ENCODE measurements at regions not wholly inside any gene's neighbourhood (a gene's known extent, or its start where the extent isn't known, plus 50 kb on each side); places are given as distances from the start of the nearest gene placed in this dataset.
"Not testable (repeated sequence)": the region's sequence is repeated elsewhere in the genome, so short reads cannot be mapped to it uniquely, and the experiment has no call there.

DNA sequence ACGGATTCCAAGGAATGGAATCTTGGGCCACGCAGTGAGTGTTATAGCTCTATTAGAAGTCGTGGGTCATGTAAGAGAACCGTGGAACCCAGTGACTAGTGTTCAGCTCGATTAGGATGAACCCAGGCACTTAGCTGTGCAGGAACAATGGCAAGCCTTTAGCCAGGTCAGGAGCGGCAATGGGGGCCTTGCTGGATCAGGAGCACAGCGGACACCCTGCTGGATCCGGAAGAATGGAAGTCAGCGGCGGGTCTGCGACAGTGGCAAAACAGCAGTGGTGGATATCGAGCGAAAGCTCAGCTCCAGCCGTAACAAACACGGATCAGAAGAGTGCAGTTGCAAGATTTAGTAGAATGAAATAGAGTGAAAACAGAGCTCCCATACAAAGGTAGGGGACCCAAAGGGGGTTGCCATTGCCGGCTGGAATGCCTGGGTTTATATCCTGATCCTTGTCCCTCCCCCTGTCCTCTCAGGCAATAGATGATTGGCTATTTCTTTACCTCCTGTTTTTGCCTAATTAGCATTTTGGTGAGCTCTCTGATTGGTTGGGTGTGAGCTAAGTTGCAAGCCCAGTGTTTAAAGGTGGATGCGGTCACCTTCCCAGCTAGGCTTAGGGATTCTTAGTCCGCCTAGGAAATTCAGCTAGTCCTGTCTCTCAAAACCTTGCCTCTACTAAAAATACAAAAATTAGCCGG is 618.3 kb upstream of the CBLB start:
- not testable (repeated sequence) for DNase-seq

- no peak for DNase-seq
Observed at GRCh38 chr3:106488331-106488730, 619.5 kb upstream of the CBLB start.

DNA sequence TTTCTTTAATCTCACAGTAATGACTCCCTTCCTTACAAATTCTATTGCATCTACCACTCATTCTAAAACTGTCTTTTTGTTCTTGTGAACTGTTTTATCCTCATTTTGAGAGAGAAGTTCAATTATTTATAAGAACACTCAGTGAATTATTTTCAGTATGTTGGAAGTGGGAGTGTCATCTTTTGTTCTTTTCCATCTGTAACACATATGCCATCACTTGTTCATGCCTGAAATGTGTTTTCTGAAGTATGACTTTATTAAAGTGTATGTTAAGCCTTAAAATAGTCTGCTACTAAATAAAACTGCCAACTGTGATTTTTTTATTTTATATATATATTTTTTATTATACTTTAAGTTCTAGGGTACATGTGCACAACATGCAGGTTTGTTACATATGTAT is 623.0 kb upstream of the CBLB start:
- no peak for DNase-seq

DNA sequence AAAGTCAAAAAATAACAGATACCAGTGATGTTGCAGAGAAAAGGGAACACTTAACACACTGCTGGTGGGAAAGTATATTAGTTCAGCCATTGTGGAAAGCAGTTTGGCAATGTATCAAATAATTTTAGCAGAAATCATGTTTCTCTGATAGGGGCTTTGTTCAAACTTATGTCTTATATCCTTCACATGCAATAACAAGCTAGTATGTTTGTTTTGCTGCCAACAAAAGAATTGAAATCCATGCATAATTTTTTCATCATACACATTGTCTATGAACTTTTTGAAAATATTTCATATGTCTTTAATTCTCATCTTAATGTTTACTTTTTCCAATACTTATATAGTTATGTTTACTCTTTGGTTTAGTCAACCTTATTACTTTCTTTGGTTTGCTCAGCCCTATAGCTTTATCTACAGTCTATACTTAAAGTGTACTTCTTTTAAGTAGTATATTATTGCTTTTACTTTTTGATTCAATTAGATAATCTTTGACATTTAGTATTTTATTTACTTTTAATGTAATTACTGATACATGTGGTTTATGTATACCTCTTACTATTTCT is 639.6 kb upstream of the CBLB start:
- no peak for DNase-seq

DNA sequence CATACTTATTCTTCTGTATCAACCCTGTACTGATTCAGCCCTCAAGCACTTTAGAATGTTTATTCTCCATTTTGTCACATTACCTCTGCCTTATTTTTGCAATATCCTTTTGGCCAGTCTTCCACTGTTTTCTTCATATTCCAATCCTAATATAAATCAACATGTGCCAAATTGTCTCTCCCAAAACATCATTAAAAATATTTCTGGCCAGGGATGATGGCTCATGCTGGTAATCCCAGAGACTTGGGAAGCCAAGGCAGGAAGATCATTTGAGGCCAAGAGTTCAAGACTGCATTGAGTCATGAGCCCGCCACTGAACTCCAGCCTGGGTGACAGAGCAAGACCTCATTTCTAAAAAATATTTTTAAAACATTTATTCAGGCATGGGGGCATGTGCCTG is 641.4 kb upstream of the CBLB start:
- no peak for DNase-seq

DNA sequence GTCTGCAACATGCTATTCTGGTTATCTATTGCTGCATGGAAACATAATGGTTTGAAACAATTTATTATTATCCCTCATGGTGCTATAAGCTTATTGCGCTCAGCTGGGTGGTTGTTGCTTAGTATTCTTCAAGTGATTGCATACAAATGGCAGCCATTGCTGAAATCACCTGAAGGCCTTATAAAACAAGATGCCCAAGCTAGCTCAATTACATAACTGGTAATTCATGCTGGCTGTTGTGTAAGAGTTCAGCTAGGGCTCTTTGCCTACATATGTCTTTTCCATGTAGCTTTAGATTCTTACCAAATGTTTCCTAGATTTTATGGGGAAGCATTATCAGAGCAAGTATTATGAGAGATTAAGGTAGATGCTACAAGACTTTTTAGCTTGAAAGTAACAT is 644.0 kb upstream of the CBLB start:
- no peak for DNase-seq

GRCh38 chr3:106514431-106514830 is 645.6 kb upstream of the CBLB start:
- DNase-seq = no peak

GRCh38 chr3:106518516-106518915 is 649.7 kb upstream of the CBLB start:
- no peak for DNase-seq

DNA sequence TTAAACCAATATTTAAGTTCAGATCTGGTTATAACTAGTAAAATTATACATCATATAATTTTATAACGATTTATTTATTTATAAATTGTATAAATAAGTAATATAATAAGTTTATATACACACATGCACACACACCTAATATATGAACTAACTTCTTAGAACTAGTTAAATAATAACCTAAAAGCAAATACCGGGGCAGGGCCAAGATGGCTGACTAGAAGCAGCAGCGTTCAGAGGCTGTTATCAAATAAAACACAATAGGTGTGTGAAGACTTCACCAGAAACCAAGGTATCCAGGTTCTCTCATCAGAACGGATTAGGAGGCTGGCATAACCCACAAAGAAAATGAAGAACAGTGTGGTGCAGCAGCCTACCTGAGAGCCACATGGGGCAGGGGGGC is 653.6 kb upstream of the CBLB start:
- no peak for DNase-seq

DNA sequence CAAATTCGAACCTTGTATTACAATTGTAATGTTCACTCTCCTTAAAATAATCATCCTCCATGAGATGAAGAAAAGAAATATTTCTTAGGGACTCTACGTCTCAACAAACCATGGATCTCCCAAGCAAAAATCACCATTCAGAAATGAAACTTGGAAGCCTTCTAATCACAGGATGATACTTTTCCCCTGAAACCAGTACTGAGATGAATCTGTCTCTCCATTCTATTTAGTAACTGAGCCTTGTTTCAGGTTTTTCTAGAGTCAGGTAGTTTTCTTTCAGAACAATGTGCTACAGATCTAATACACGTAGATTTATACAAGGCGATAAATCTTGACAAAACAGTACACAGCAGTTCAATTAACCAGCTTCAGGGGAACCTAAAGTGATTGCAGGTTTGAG is 660.1 kb upstream of the CBLB start:
- no peak for DNase-seq

DNA sequence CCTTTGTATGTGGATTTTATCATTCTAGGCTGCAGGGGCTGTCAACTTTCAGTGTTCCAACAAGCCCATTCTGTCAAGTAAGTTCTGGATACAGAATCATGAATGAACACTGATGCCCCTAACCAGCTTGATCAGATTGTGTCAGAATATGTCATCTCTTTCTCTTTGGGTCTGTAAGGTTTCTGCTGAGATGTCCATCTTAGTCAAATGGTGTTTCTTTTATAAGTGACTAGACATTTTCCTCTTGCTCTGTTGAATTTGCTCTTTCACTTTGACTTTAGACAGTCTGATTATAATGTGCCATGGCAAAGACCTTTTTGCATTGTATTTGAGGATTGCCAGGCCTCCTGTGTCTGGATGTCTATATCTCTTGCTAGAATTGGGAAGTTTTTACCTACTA is 660.9 kb upstream of the CBLB start:
- DNase-seq = no peak

DNA sequence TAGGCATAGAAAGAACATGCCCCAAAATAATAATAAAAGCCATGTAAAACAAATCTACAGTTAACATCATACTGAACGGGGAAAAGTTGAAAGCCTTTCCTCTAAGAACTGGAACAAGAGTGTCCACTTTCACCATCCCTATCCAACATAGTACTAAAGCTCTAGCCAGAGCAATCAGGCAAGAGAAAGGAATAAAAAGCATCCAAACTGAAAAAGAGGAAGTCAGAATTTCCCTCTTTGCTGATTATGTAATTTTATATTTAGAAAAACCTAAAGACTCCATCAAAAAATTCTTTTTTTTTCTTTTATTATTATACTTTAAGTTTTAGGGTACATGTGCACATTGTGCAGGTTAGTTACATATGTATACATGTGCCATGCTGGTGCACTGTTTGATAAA is 661.6 kb upstream of the CBLB start:
- no peak for DNase-seq

DNA sequence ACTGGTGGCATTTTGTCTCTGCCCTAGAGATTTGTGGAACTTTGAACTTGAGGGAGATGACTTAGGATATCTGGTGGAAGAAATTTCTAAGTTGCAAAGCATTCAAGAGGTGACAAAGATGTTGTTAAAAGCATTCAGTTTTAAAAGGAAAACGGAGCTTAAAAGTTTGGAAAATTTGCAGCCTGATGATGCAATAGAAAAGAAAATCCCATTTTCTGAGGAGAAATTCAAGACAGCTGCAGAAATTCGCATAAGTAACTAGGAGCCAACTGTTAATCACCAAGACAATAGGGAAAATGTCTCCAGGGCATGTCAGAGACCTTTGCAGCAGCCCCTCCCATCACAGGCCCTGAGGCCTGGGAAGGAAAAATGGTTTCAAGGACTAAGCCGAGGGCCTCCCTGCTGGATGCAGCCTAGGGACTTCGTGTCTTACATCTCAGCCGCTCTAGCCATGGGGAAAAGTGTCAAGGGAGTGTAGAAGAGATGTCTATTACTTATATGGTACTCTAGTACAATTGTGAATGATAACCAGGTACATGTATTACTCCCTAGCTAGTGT is 663.0 kb upstream of the CBLB start:
- DNase-seq = not testable (repeated sequence)

- no peak for DNase-seq
Observed at GRCh38 chr3:106533093-106533787, 664.4 kb upstream of the CBLB start.

DNA sequence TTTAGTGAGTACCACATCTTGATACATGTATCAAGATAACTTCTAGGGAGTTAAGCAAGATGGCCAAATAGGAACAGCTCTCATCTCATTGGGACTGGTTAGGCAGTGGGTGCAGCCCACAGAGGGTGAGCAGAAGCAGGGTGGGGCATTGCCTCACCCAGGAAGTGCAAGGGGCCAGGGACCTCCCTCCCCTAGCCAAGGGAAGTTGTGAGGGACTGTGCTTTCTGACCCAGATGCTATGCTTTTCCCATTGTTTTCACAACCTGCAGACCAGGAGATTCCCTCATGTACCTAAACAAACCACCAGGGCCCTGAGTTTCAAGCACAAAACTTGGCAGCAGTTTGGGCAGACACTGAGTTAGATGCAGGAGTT is 665.0 kb upstream of the CBLB start:
- no peak for DNase-seq

GRCh38 chr3:106534206-106534605 is 665.4 kb upstream of the CBLB start:
- DNase-seq = no peak

DNA sequence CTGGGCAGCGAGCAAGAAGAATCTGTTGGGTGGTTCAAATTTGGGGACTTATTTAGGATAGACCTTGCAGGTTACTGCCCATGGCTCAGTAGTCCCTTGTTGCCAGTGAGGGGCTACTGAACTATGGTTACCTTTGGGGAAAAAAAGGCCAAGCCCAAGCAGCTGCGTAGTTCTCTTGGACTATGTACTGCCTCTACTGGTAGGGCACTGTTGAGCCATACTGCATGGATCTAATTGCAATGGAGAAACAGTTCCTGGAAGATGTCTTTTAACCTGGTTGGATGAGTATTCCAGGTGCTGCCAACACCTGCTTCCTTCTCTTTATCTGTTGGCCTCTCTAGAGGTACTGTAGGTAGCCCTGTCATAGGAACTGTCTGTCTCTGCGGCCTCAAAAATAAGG is 671.9 kb upstream of the CBLB start:
- no peak for DNase-seq

DNA sequence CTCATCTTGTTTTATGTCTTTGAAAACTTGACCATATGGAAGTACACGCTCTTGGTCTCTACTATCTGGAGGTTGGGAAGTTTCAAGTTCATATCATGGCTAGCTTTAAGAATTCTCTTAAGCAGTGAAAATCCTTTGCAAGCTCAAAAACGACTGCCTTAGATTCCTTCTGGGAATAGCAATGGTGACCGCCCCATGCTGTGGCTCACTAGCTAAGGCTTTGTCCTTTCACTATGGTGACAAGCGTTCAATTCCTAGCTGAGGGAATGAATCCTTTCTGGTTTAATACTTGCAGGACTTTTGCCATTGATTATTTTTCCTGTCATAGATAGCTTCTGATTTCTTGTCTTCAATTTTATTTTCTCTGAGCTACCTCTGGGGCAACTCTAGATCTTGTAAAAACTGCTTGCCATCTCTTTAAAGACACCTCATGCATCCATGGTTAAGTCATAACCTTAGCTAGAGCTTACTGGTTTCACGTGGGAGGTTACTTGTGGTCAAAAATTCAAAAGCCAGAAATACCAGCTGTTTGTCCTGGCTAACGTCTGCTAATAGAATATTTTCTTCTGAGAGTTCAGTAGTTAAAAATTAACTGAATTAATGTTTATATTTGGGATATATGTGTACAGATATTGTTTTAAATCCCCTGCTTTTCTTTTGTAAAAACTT is 673.4 kb upstream of the CBLB start:
- no peak for DNase-seq

DNA sequence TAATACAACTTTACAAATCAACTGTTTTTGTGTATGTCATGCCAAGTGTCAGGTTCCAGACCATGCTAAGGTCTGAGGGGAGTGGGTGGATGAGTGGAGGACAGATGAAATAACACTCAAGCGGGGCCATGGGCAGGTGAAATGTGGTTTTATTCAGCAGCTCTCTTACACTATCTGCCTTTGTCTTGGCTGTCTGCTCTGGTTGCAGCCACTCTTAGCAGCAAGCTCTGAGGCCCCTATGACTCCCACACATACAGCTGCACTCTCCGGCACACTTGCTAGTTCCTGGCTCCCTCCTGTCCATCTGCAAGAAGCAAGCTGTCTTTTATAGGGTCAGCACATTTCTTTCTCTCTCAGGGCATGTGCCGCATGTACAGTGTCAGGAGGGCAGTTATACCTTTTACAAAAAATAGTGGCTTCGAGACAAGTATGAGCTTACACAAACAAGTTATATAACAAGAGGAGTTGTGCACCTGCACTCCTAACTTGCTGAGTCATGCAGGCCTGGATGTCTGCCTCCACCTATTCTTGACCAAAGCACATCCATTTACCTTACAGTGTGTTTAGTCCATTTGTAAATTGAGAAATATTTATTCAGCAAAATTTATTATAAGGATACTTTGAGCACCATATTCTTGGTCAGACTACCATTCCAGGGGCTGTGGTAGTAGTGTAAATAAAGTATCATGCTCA is 683.7 kb upstream of the CBLB start:
- no peak for DNase-seq

DNA sequence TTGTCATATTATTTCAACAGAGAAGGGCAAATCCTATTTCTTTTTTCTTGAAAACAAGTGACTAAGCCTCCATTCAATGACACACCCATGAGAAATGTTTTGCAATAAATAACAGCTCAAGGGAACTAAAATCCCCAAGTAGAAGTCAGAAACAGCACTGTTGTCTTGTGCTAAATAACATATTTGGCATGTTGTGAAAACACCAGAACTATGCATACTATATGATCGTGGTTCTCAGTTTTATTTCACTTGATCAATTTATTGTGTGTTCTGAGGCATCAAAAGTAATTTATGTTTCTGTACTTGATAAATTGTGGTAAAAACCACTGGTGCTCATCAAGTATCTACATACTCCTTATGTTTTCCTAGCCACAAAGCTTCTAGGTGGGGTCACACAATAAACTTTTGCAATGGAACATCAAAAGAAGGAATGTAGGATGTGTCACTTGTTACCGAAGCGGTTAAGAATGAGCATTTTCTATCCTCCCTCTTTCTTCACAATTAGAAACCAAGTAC is 691.7 kb upstream of the CBLB start:
- no peak for DNase-seq

DNA sequence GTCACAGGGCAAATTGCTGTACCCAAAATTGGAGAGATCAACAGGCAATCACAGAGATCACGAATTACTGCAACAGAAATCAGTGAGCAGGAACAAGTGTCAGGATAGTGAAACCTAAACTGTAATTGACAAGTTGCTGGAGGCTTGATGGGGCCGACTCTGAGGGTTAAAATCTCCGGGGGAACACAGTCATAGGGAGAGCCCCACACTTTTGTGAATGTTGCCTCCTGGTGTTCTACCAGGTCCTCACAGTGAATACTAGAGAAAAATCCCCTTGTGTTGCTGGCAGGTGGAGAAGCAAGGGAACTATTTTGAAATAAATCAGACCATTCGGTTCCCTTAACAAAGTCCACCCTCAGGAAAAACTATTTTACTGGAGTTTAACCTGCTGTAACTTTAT is 697.5 kb upstream of the CBLB start:
- DNase-seq = no peak

DNA sequence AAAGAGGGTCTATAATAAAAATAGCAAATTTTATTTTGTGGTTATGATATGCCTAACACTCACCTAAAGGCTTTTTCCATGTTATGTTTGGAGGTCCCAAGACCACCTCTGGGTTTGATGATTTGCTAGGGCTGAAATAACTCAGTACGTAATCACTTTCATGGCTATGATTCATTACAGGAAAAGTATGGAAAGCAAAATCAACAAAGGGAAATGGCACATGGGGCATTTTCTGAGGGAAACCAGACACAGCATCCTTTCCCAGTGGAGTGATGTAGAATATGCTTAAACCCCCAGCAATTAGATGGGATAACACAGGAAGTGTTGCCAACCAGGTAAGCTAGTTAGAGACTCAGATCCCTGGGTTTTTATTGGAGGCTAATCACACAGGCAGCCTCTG is 701.6 kb upstream of the CBLB start:
- DNase-seq = no peak

DNA sequence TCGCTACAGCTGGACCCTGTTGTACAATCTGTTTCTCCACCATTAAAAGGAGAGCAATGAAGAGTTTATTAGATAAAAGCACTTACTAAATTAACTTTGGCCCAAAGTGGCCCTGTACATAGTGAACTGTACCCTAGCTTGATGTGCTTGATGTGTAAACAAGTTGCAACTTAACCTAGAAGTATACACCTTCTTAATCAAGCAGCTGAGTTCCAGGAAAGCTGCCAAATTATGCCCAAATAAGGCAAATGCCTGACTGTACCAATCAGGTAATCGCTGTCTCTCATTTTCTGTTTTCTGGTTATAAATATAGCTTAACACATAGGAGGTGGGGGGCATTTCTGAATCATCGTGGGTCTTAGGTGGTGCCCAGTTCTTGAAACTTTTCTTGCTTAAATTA is 704.8 kb upstream of the CBLB start:
- no peak for DNase-seq

All from NCI-H748 treated with DMSO at 0.1 percent for 48 hours (cell line).